ENCODE measurements at regions not wholly inside any gene's neighbourhood (a gene's known extent, or its start where the extent isn't known, plus 50 kb on each side); places are given as distances from the start of the nearest gene placed in this dataset.

- H3K36me3 ChIP-seq (ENCODE audit: insufficient read depth, low read length) = no peaks in the 10 kb centered on the region
- H3K27me3 ChIP-seq (ENCODE audit: insufficient read depth, low read length) = no peaks in the 10 kb centered on the region
- intact Hi-C loops (cut with micrococcal nuclease) = no loop called here
- H3K4me3 Mint-ChIP-seq = no peak overlapping the region
- H3K27ac ChIP-seq (ENCODE audit: low read depth, low read length) = no peak overlapping the region
- H3K4me1 Mint-ChIP-seq = no peaks in the 10 kb centered on the region
- H3K9me3 Mint-ChIP-seq = peaks cover 0 to 4% (median 0%) of the 10 kb centered on the region in 8 donors
- H3K9me3 ChIP-seq (ENCODE audit: control insufficient read depth in 1 of 2, low read length in 2 of 2) = no peaks in the 10 kb centered on the region
- POLR2A ChIA-PET (ENCODE audit: partially characterized antibody) = no interaction called here
- no peak overlapping the region for H3K27ac Mint-ChIP-seq
- DNase-seq = no peak
- no peaks in the 10 kb centered on the region for H3K36me3 Mint-ChIP-seq
- CTCF ChIA-PET (ENCODE audit: partially characterized antibody) = no interaction called here
- H3K27me3 Mint-ChIP-seq = peaks cover 3 to 18% of the 10 kb centered on the region in 2 donors
- H3K4me3 ChIP-seq (ENCODE audit: low read length in 2 of 2) = no peak overlapping the region
- no peaks in the 10 kb centered on the region for H3K4me1 ChIP-seq (ENCODE audit: insufficient read depth, low read length)
Measured at GRCh38 chr18:76195601-76196000, 299.4 kb downstream of the ZNF516 start.

- Mint-ChIP-seq H3K9me3 (peaks cover 0 to 8% (median 3%) of the 10 kb centered on the region in 8 donors), H3K27me3 (peaks cover 0 to 4% of the 10 kb centered on the region in 2 donors), H3K36me3 (no peaks in the 10 kb centered on the region), H3K4me1 (no peaks in the 10 kb centered on the region), H3K27ac (no peak overlapping the region), H3K4me3 (no peak overlapping the region)
- Histone ChIP-seq H3K27ac (ENCODE audit: low read depth, low read length) (no peak overlapping the region), H3K4me3 (ENCODE audit: low read length in 2 of 2) (no peak overlapping the region), H3K36me3 (ENCODE audit: insufficient read depth, low read length) (no peaks in the 10 kb centered on the region), H3K27me3 (ENCODE audit: insufficient read depth, low read length) (no peaks in the 10 kb centered on the region), H3K9me3 (ENCODE audit: control insufficient read depth in 1 of 2, low read length in 2 of 2) (no peaks in the 10 kb centered on the region), H3K4me1 (ENCODE audit: insufficient read depth, low read length) (no peaks in the 10 kb centered on the region)
- intact Hi-C loops (cut with micrococcal nuclease) = no loop called here
- CTCF ChIA-PET (ENCODE audit: partially characterized antibody) = no interaction called here
- no peak for DNase-seq
- POLR2A ChIA-PET (ENCODE audit: partially characterized antibody) = no interaction called here
Measured at GRCh38 chr18:76188097-76188496, 306.9 kb downstream of the ZNF516 start.

- H3K9me3 Mint-ChIP-seq = peaks cover 0 to 1% (median 0%) of the 10 kb centered on the region in 8 donors
- H3K4me3 Mint-ChIP-seq = no peak overlapping the region
- no peaks in the 10 kb centered on the region for H3K4me1 Mint-ChIP-seq
- Histone ChIP-seq H3K27me3 (ENCODE audit: insufficient read depth, low read length) (no peaks in the 10 kb centered on the region), H3K36me3 (ENCODE audit: insufficient read depth, low read length) (no peaks in the 10 kb centered on the region), H3K4me1 (ENCODE audit: insufficient read depth, low read length) (no peaks in the 10 kb centered on the region), H3K4me3 (ENCODE audit: low read length in 2 of 2) (no peak overlapping the region), H3K9me3 (ENCODE audit: control insufficient read depth in 1 of 2, low read length in 2 of 2) (no peaks in the 10 kb centered on the region), H3K27ac (ENCODE audit: low read depth, low read length) (no peak overlapping the region)
- peaks cover 0 to 3% of the 10 kb centered on the region in 2 donors for H3K27me3 Mint-ChIP-seq
- POLR2A ChIA-PET (ENCODE audit: partially characterized antibody) = no interaction called here
- CTCF ChIA-PET (ENCODE audit: partially characterized antibody) = no interaction called here
- DNase-seq = no peak
- H3K27ac Mint-ChIP-seq = no peak overlapping the region
- intact Hi-C loops (cut with micrococcal nuclease) = no loop called here
- H3K36me3 Mint-ChIP-seq = no peaks in the 10 kb centered on the region
Measured at GRCh38 chr18:76179257-76179656, 315.8 kb downstream of the ZNF516 start.

- no peaks in the 10 kb centered on the region for H3K27me3 ChIP-seq (ENCODE audit: insufficient read depth, low read length)
- Mint-ChIP-seq H3K9me3 (no peaks in the 10 kb centered on the region), H3K4me1 (no peaks in the 10 kb centered on the region), H3K27me3 (peaks cover 0 to 4% of the 10 kb centered on the region in 2 donors), H3K36me3 (no peaks in the 10 kb centered on the region), H3K4me3 (no peak overlapping the region), H3K27ac (no peak overlapping the region)
- H3K9me3 ChIP-seq (ENCODE audit: control insufficient read depth in 1 of 2, low read length in 2 of 2) = no peaks in the 10 kb centered on the region
- H3K4me1 ChIP-seq (ENCODE audit: insufficient read depth, low read length) = no peaks in the 10 kb centered on the region
- POLR2A ChIA-PET (ENCODE audit: partially characterized antibody) = no interaction called here
- no peak overlapping the region for H3K27ac ChIP-seq (ENCODE audit: low read depth, low read length)
- CTCF ChIA-PET (ENCODE audit: partially characterized antibody) = no interaction called here
- no peaks in the 10 kb centered on the region for H3K36me3 ChIP-seq (ENCODE audit: insufficient read depth, low read length)
- DNase-seq = no peak
- intact Hi-C loops (cut with micrococcal nuclease) = no loop called here
- H3K4me3 ChIP-seq (ENCODE audit: low read length in 2 of 2) = no peak overlapping the region
Measured at GRCh38 chr18:76177160-76177559, 317.9 kb downstream of the ZNF516 start.

- intact Hi-C loops (cut with micrococcal nuclease) = no loop called here
- DNase-seq = no peak
- H3K4me1 Mint-ChIP-seq = no peaks in the 10 kb centered on the region
- H3K27me3 ChIP-seq (ENCODE audit: insufficient read depth, low read length) = no peaks in the 10 kb centered on the region
- POLR2A ChIA-PET (ENCODE audit: partially characterized antibody) = no interaction called here
- H3K9me3 ChIP-seq (ENCODE audit: control insufficient read depth in 1 of 2, low read length in 2 of 2) = no peaks in the 10 kb centered on the region
- H3K4me1 ChIP-seq (ENCODE audit: insufficient read depth, low read length) = no peaks in the 10 kb centered on the region
- H3K36me3 ChIP-seq (ENCODE audit: insufficient read depth, low read length) = no peaks in the 10 kb centered on the region
- H3K27ac Mint-ChIP-seq = no peak overlapping the region
- H3K27me3 Mint-ChIP-seq = peaks cover 1 to 4% of the 10 kb centered on the region in 2 donors
- H3K27ac ChIP-seq (ENCODE audit: low read depth, low read length) = no peak overlapping the region
- H3K4me3 ChIP-seq (ENCODE audit: low read length in 2 of 2) = no peak overlapping the region
- CTCF ChIA-PET (ENCODE audit: partially characterized antibody) = no interaction called here
- no peaks in the 10 kb centered on the region for H3K9me3 Mint-ChIP-seq
- no peaks in the 10 kb centered on the region for H3K36me3 Mint-ChIP-seq
- no peak overlapping the region for H3K4me3 Mint-ChIP-seq
Measured at GRCh38 chr18:76174451-76174850, 320.6 kb downstream of the ZNF516 start.

GRCh38 chr18:76169733-76170132 lies 325.3 kb downstream of the ZNF516 start:
- POLR2A ChIA-PET (ENCODE audit: partially characterized antibody) = no interaction called here
- no peaks in the 10 kb centered on the region for H3K9me3 ChIP-seq (ENCODE audit: control insufficient read depth in 1 of 2, low read length in 2 of 2)
- Mint-ChIP-seq H3K4me1 (no peaks in the 10 kb centered on the region), H3K4me3 (no peak overlapping the region), H3K36me3 (no peaks in the 10 kb centered on the region), H3K27ac (no peak overlapping the region), H3K27me3 (peaks cover 1 to 4% of the 10 kb centered on the region in 2 donors), H3K9me3 (no peaks in the 10 kb centered on the region)
- no peak for DNase-seq
- H3K36me3 ChIP-seq (ENCODE audit: insufficient read depth, low read length) = no peaks in the 10 kb centered on the region
- H3K4me3 ChIP-seq (ENCODE audit: low read length in 2 of 2) = no peak overlapping the region
- no peak overlapping the region for H3K27ac ChIP-seq (ENCODE audit: low read depth, low read length)
- H3K27me3 ChIP-seq (ENCODE audit: insufficient read depth, low read length) = no peaks in the 10 kb centered on the region
- intact Hi-C loops (cut with micrococcal nuclease) = no loop called here
- CTCF ChIA-PET (ENCODE audit: partially characterized antibody) = no interaction called here
- no peaks in the 10 kb centered on the region for H3K4me1 ChIP-seq (ENCODE audit: insufficient read depth, low read length)

GRCh38 chr18:76167845-76168621 lies 327.0 kb downstream of the ZNF516 start:
- Mint-ChIP-seq H3K4me1 (no peaks in the 10 kb centered on the region), H3K4me3 (no peak overlapping the region), H3K9me3 (peaks cover 0 to 3% (median 0%) of the 10 kb centered on the region in 8 donors), H3K27ac (no peak overlapping the region), H3K36me3 (no peaks in the 10 kb centered on the region), H3K27me3 (peaks cover 1 to 3% of the 10 kb centered on the region in 2 donors)
- Histone ChIP-seq H3K4me3 (ENCODE audit: low read length in 2 of 2) (no peak overlapping the region), H3K4me1 (ENCODE audit: insufficient read depth, low read length) (no peaks in the 10 kb centered on the region), H3K9me3 (ENCODE audit: control insufficient read depth in 1 of 2, low read length in 2 of 2) (no peaks in the 10 kb centered on the region), H3K27ac (ENCODE audit: low read depth, low read length) (no peak overlapping the region), H3K27me3 (ENCODE audit: insufficient read depth, low read length) (no peaks in the 10 kb centered on the region), H3K36me3 (ENCODE audit: insufficient read depth, low read length) (no peaks in the 10 kb centered on the region)
- CTCF ChIA-PET (ENCODE audit: partially characterized antibody) = no interaction called here
- intact Hi-C loops (cut with micrococcal nuclease) = no loop called here
- DNase-seq = no peak
- POLR2A ChIA-PET (ENCODE audit: partially characterized antibody) = no interaction called here
